HepG2 (cell line): ENCODE measurements at regions not wholly inside any gene's neighbourhood (a gene's known extent, or its start where the extent isn't known, plus 50 kb on each side); places are given as distances from the start of the nearest gene placed in this dataset.
A peak's percentile ranks its signal among the peaks of the same experiment; 100 is the strongest.

Source experiments
- ATAC-seq: fragments of 200-7000 bp; cut with Tn5 transposase; 3 replicates; pipeline ENCODE4 v1.9.1; 2020; ENCODE audit warnings: mild to moderate bottlenecking, moderate library complexity
- BruUV-seq: library from RNA; stranded (reverse); fragments of 400-500 nt; replicated peaks from 2 replicates; lab custom pipeline; 2021; lab: Mats Ljungman, UMichigan
- CTCF ChIA-PET: fragments of 300-600 bp; formaldehyde crosslinking; extraction: SDS; loops from one replicate; lab custom pipeline; 2021; ENCODE audit warnings: low total read pairs, inconsistent platforms, low intra/inter-chr PET ratio; lab: Yijun Ruan, JAX
- POLR2A ChIA-PET: fragments of 350-600 bp; sonication (Branson Sonifier 250); formaldehyde crosslinking; loops from one replicate; lab custom pipeline; 2020; ENCODE audit warnings: antibody characterized with exemption, inconsistent platforms; lab: Yijun Ruan, JAX
- DNase-seq: peaks from one replicate; pipeline ENCODE4 v3.0.0-alpha.2; 2015; ENCODE audit warnings: low spot score
- FAIRE-seq: peaks from 3 replicates; lab custom pipeline; 2011; peaks lifted over from hg19 to GRCh38; lab: Jason Lieb, UNC
- H2AFZ ChIP-seq: one replicate; pipeline ENCODE4 v1.6.1; 2011; ENCODE audit warnings: low read length, inconsistent platforms
- H3K27ac ChIP-seq: fragments of 300-600 bp; 3 replicates; pipeline ENCODE4 v1.8.0; 2011; ENCODE audit warnings: mixed run types, mild to moderate bottlenecking, mixed read lengths, low read length, inconsistent platforms; ENCODE audit not compliant: insufficient read depth; ENCODE audit errors: extremely low read length
- H3K27me3 ChIP-seq, 2 experiments: fragments of 200-600 bp in 1 of 2; 2 replicates in 1 of 2; 3 replicates in 1 of 2; pipeline versions ENCODE4 v1.6.0 to v1.8.0; 2011; ENCODE audit warnings: low read length in 2 of 2, mild to moderate bottlenecking in 2 of 2, moderate library complexity in 2 of 2, inconsistent platforms in 1 of 2; ENCODE audit not compliant: insufficient read depth in 2 of 2, control insufficient read depth in 1 of 2
- H3K36me3 ChIP-seq, 2 experiments: fragments of 200-600 bp in 1 of 2; replicated peaks in 1 of 2; 2 replicates in 1 of 2; 3 replicates in 1 of 2; pipeline versions ENCODE4 v1.5.1 to v1.8.0; 2011; ENCODE audit warnings: low read length in 2 of 2, inconsistent platforms in 1 of 2; ENCODE audit not compliant: insufficient read depth in 2 of 2, control insufficient read depth in 1 of 2
- H3K4me1 ChIP-seq: 2 replicates; pipeline ENCODE4 v1.5.1; 2012; ENCODE audit warnings: low read length, inconsistent platforms; ENCODE audit not compliant: insufficient read depth
- H3K4me2 ChIP-seq: 2 replicates; pipeline ENCODE4 v1.6.0; 2011; ENCODE audit warnings: low read depth, low read length, inconsistent platforms
- H3K4me3 ChIP-seq, 3 experiments: fragments of 200-600 bp in 1 of 3; sonication (generic), shearing (Covaris generic) in 1 of 3; replicated peaks in 1 of 3; 2 replicates each; pipeline ENCODE4 v1.5.1; 2011 to 2016; ENCODE audit warnings: low read length in 3 of 3, inconsistent platforms in 2 of 3, low read depth in 2 of 3, mild to moderate bottlenecking in 2 of 3, control low read depth in 1 of 3, mixed read lengths in 1 of 3; ENCODE audit not compliant: insufficient read depth in 1 of 3
- H3K79me2 ChIP-seq: one replicate; pipeline ENCODE4 v1.6.1; 2011; ENCODE audit warnings: low read length, inconsistent platforms; ENCODE audit not compliant: insufficient read depth
- H3K9ac ChIP-seq: 2 replicates; pipeline ENCODE4 v1.6.0; 2011; ENCODE audit warnings: mild to moderate bottlenecking, low read depth, low read length, inconsistent platforms; ENCODE audit not compliant: insufficient read depth
- H3K9me3 ChIP-seq: 2 replicates; pipeline ENCODE4 v1.5.1; 2012; ENCODE audit warnings: mild to moderate bottlenecking, low read length
- H4K20me1 ChIP-seq: 2 replicates; pipeline ENCODE4 v1.6.0; 2011; ENCODE audit warnings: inconsistent platforms, mild to moderate bottlenecking, low read length, moderate library complexity; ENCODE audit not compliant: insufficient read depth
- DBP ChIP-seq: sonication (generic); formaldehyde crosslinking; IDR thresholded peaks from 2 replicates; pipeline ENCODE4 v1.4.0; 2020; ENCODE audit warnings: missing genetic modification reagents; ENCODE audit errors: not compliant biosample characterization
- NFE2 ChIP-seq: sonication (generic); formaldehyde crosslinking; IDR thresholded peaks from 2 replicates; pipeline ENCODE4 v1.4.0; 2020; ENCODE audit warnings: missing genetic modification reagents
- SIX4 ChIP-seq: sonication (generic); formaldehyde crosslinking; IDR thresholded peaks from 2 replicates; pipeline ENCODE4 v1.4.0; 2020; ENCODE audit warnings: missing genetic modification reagents
- SKI ChIP-seq: fragments of 450-650 bp; IDR thresholded peaks from one replicate; pipeline ENCODE4 v1.6.1; 2018; ENCODE audit warnings: mild to moderate bottlenecking; ENCODE audit not compliant: partially characterized antibody
- SOX13 ChIP-seq, 3 experiments: fragments of 450-650 bp in 1 of 3; sonication (generic) in 1 of 3; formaldehyde crosslinking in 1 of 3; IDR thresholded peaks in 2 of 3; conservative IDR thresholded peaks in 1 of 3; 2 replicates each; pipeline versions ENCODE4 v1.5.0 to v1.6.1; 2016 to 2020; ENCODE audit warnings: antibody characterized with exemption in 1 of 3, mild to moderate bottlenecking in 1 of 3, missing compliant biosample characterization in 1 of 3, missing genetic modification reagents in 1 of 3, moderate library complexity in 1 of 3
- ZBTB39 ChIP-seq: sonication (generic); formaldehyde crosslinking; IDR thresholded peaks from 2 replicates; pipeline ENCODE4 v1.5.0; 2020; ENCODE audit warnings: missing genetic modification reagents
- ZNF180 ChIP-seq: sonication (generic); formaldehyde crosslinking; IDR thresholded peaks from 2 replicates; pipeline ENCODE4 v1.4.0; 2020; ENCODE audit warnings: low read depth, missing genetic modification reagents, borderline replicate concordance
- ZNF672 ChIP-seq: sonication (generic); formaldehyde crosslinking; IDR thresholded peaks from 2 replicates; pipeline ENCODE4 v1.8.1; 2022; ENCODE audit warnings: missing genetic modification reagents
- in situ Hi-C: cut with HindIII; loops from 2 replicates; pipeline ENCODE4 v1.10.0; 2017; ENCODE audit warnings: low pct_unique_long_range_greater_than_20kb; ENCODE audit not compliant: extremely low pct_ligation_motif_present
- intact Hi-C: fragments of 100-400 bp; cut with micrococcal nuclease; formaldehyde crosslinking; loops from one replicate; pipeline ENCODE4 v1.10.0; 2022; ENCODE audit not compliant: unreplicated experiment

- intact Hi-C loops (no loop called here), in situ Hi-C loops (no loop called here)
- no peak for FAIRE-seq
- Histone ChIP-seq H3K27me3 (no peaks in the 10 kb centered on the region), H3K9ac (peak overlapping the region; percentile 68; the same call in 1 of the 2 replicates), H3K4me3 (no peak overlapping the region), H3K9me3 (no peaks in the 10 kb centered on the region), H3K27ac (peak overlapping the region; percentile 97), H3K79me2 (no peaks in the 10 kb centered on the region), H4K20me1 (no peaks in the 10 kb centered on the region), H3K4me1 (peaks cover 72% of the 10 kb centered on the region), H2AFZ (no peak overlapping the region)
- ATAC-seq, result no peak
- BruUV-seq, result no TSS peak
- POLR2A ChIA-PET, result interaction anchor here (1.0 to 4.3 kb wide), 3 partner anchors 11 to 60 kb away, joined by 3 to 34 read pairs (median 25); no protein-coding TSS in a partner anchor
- no peak for DNase-seq
- TF ChIP-seq SIX4 (CRISPR knock-in tag) (no peak), SKI (no peak), ZNF672 (CRISPR knock-in tag) (no peak), SOX13 (IDR thresholded peaks at IDR 0.05) (no peak), SOX13 (CRISPR knock-in tag; conservative IDR thresholded peaks at IDR 0.05 in 1 of 2, IDR thresholded peaks at IDR 0.05 in 1 of 2) (no peak), ZBTB39 (CRISPR knock-in tag) (no peak), NFE2 (CRISPR knock-in tag) (no peak), ZNF180 (no peak), DBP (CRISPR knock-in tag) (no peak)
- TF ChIP-seq, all 625 proteins: peak for 0
- no peaks in the 10 kb centered on the region for H3K36me3 ChIP-seq
- CTCF ChIA-PET, result no interaction called here
- no peak overlapping the region for H3K4me2 ChIP-seq
Measured at GRCh38 chr10:78460204-78460603, 426.5 kb downstream of the RPS24 start.
